Neural cell (in vitro differentiated cells): ENCODE measurements at regions not wholly inside any gene's neighbourhood (a gene's known extent, or its start where the extent isn't known, plus 50 kb on each side); places are given as distances from the start of the nearest gene placed in this dataset.

Experiments
- H2AFZ ChIP-seq: fragments of 200-600, 300-800 bp; sonication (generic), shearing (Covaris generic); 2 replicates; pipeline ENCODE4 v1.6.0; 2014; ENCODE audit warnings: low read depth, mild to moderate bottlenecking, antibody characterized with exemption, low read length, moderate library complexity
- H3F3A ChIP-seq: fragments of 200-600 bp; shearing (Covaris generic); 2 replicates; pipeline ENCODE4 v1.6.1; 2016; ENCODE audit warnings: mild to moderate bottlenecking, moderate library complexity, mixed read lengths, antibody characterized with exemption, low read length; ENCODE audit not compliant: insufficient read depth, poor library complexity, severe bottlenecking
- H3K27ac ChIP-seq: fragments of 200-600, 300-800 bp; sonication (generic), shearing (Covaris generic); 2 replicates; pipeline ENCODE4 v1.5.1; 2014; ENCODE audit warnings: mild to moderate bottlenecking, low read length, moderate library complexity
- H3K27me3 ChIP-seq: fragments of 300-800, 200-600 bp; sonication (generic), shearing (Covaris generic); 2 replicates; pipeline ENCODE4 v1.6.0; 2014; ENCODE audit warnings: mild to moderate bottlenecking, low read depth, low read length, moderate library complexity; ENCODE audit not compliant: insufficient read depth
- H3K36me3 ChIP-seq: fragments of 300-800, 200-600 bp; sonication (generic), shearing (Covaris generic); 2 replicates; pipeline ENCODE4 v1.5.1; 2014; ENCODE audit warnings: mild to moderate bottlenecking, antibody characterized with exemption, low read length, moderate library complexity; ENCODE audit not compliant: insufficient read depth
- H3K4me2 ChIP-seq: fragments of 300-800, 200-600 bp; sonication (generic), shearing (Covaris generic); 2 replicates; pipeline ENCODE4 v1.6.0; 2014; ENCODE audit warnings: mild to moderate bottlenecking, low read length
- H3K4me3 ChIP-seq: fragments of 300-800, 200-600 bp; sonication (generic), shearing (Covaris generic); 2 replicates; pipeline ENCODE4 v1.5.1; 2014; ENCODE audit warnings: mild to moderate bottlenecking, low read length, moderate library complexity
- H3K79me2 ChIP-seq: fragments of 200-600 bp; shearing (Covaris generic); replicated peaks from 2 replicates; pipeline ENCODE4 v1.6.0; 2014; ENCODE audit warnings: mild to moderate bottlenecking, low read length, moderate library complexity; ENCODE audit not compliant: insufficient read depth
- H3K9ac ChIP-seq: fragments of 300-800, 200-600 bp; sonication (generic), shearing (Covaris generic); 2 replicates; pipeline ENCODE4 v1.6.1; 2016; ENCODE audit warnings: mild to moderate bottlenecking, low read length, mixed read lengths
- H3K9me2 ChIP-seq: fragments of 200-600 bp; shearing (Covaris generic); 2 replicates; pipeline ENCODE4 v1.6.1; 2016; ENCODE audit warnings: mild to moderate bottlenecking, low read length, mixed read lengths; ENCODE audit not compliant: insufficient read depth
- H3K9me3 ChIP-seq: fragments of 200-600, 300-800 bp; sonication (generic), shearing (Covaris generic); 2 replicates; pipeline ENCODE4 v1.6.1; 2016; ENCODE audit warnings: mild to moderate bottlenecking, mixed run types, low read length, moderate library complexity, mixed read lengths
- H4K20me1 ChIP-seq: fragments of 200-600 bp; shearing (Covaris generic); 2 replicates; pipeline ENCODE4 v1.6.1; 2016; ENCODE audit warnings: mild to moderate bottlenecking, mixed run types; ENCODE audit not compliant: insufficient read depth
- CTCF ChIP-seq: fragments of 450-650 bp; IDR thresholded peaks from 2 replicates; pipeline ENCODE4 v1.5.1; 2014; ENCODE audit warnings: antibody characterized with exemption, mild to moderate bottlenecking, moderate library complexity; ENCODE audit not compliant: poor library complexity, severe bottlenecking
- EP300 ChIP-seq: fragments of 450-650 bp; conservative IDR thresholded peaks from 2 replicates; pipeline ENCODE4 v1.6.1; 2014; ENCODE audit warnings: antibody characterized with exemption, mild to moderate bottlenecking, moderate library complexity; ENCODE audit not compliant: poor library complexity, severe bottlenecking
- EZH2 ChIP-seq: fragments of 200-600, 300-800 bp; shearing (Covaris generic), sonication (generic); IDR thresholded peaks from 2 replicates; pipeline ENCODE4 v1.6.1; 2014; ENCODE audit warnings: antibody characterized with exemption, low read length, borderline replicate concordance, mild to moderate bottlenecking; ENCODE audit not compliant: insufficient read depth, poor library complexity, severe bottlenecking
- MXI1 ChIP-seq: fragments of 450-650 bp; conservative IDR thresholded peaks from 2 replicates; pipeline ENCODE4 v1.6.1; 2014; ENCODE audit warnings: antibody characterized with exemption, mild to moderate bottlenecking; ENCODE audit not compliant: poor library complexity, severe bottlenecking
- POLR2AphosphoS5 ChIP-seq: IDR thresholded peaks from 2 replicates; pipeline ENCODE4 v1.6.1; 2012
- RAD21 ChIP-seq: fragments of 450-650 bp; conservative IDR thresholded peaks from 2 replicates; pipeline ENCODE4 v1.6.1; 2014; ENCODE audit warnings: antibody characterized with exemption, mild to moderate bottlenecking, moderate library complexity
- REST ChIP-seq: IDR thresholded peaks from 2 replicates; pipeline ENCODE4 v1.6.1; 2012; ENCODE audit warnings: borderline replicate concordance
- SMC3 ChIP-seq: fragments of 450-650 bp; conservative IDR thresholded peaks from 2 replicates; pipeline ENCODE4 v1.6.1; 2014; ENCODE audit warnings: antibody characterized with exemption, mild to moderate bottlenecking, moderate library complexity; ENCODE audit not compliant: poor library complexity
- TAF1 ChIP-seq: IDR thresholded peaks from 2 replicates; pipeline ENCODE4 v1.6.1; 2012; ENCODE audit warnings: low read depth

DNA sequence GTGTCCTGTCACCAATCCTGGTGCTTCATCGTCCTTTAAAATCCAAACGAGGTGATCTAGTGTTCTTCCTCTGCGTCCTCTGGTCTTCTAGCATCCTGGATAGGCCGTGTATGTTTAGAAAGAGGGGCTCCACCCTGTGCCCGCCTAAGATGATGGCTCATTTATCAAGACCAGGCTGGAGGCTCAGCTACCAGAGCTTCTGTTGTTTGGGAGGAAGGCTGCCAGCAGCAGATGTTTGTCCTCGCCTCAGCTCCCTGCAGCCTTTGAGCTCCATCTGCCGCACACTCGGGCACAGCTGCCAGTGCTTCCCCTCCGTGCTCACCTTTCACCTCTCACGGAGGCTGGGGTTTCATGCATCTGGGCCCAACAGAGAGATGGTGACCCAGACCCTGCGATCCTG lies 954.7 kb upstream of the RBFOX1 start:
- Histone ChIP-seq H3K9me3 (no peaks in the 10 kb centered on the region), H3K27ac (no peak overlapping the region), H3K36me3 (no peaks in the 10 kb centered on the region), H4K20me1 (no peaks in the 10 kb centered on the region), H3K4me2 (no peak overlapping the region), H3K9me2 (no peaks in the 10 kb centered on the region), H3K79me2 (no peaks in the 10 kb centered on the region), H2AFZ (no peak overlapping the region), H3K9ac (no peak overlapping the region), H3F3A (no peaks in the 10 kb centered on the region), H3K4me3 (no peak overlapping the region), H3K27me3 (no peaks in the 10 kb centered on the region)
- TF ChIP-seq MXI1, result no peak
- TF ChIP-seq SMC3, result no peak
- no peak for TF ChIP-seq EP300
- TF ChIP-seq REST, result no peak
- TF ChIP-seq CTCF, result no peak
- no peak for TF ChIP-seq POLR2AphosphoS5
- TF ChIP-seq RAD21, result no peak
- TF ChIP-seq EZH2, result no peak
- no peak for TF ChIP-seq TAF1

GRCh38 chr16:6375465-6376075 lies 957.1 kb upstream of the RBFOX1 start:
- Histone ChIP-seq H3K27me3 (no peaks in the 10 kb centered on the region), H3K4me2 (no peak overlapping the region), H3F3A (no peaks in the 10 kb centered on the region), H3K9me2 (no peaks in the 10 kb centered on the region), H3K9me3 (no peaks in the 10 kb centered on the region), H3K27ac (no peak overlapping the region), H3K9ac (no peak overlapping the region), H3K36me3 (no peaks in the 10 kb centered on the region), H3K4me3 (no peak overlapping the region), H3K79me2 (no peaks in the 10 kb centered on the region), H2AFZ (no peak overlapping the region), H4K20me1 (no peaks in the 10 kb centered on the region)
- TF ChIP-seq SMC3, result no peak
- TF ChIP-seq RAD21, result no peak
- no peak for TF ChIP-seq POLR2AphosphoS5
- TF ChIP-seq REST, result no peak
